GM12874 (cell line): ENCODE measurements at regions not wholly inside any gene's neighbourhood (a gene's known extent, or its start where the extent isn't known, plus 50 kb on each side); places are given as distances from the start of the nearest gene placed in this dataset.

ENCODE experiments used
- CTCF ChIP-seq: IDR thresholded peaks from 2 replicates; pipeline ENCODE4 v1.5.1; 2011; ENCODE audit warnings: low read depth, mild to moderate bottlenecking, control low read depth, low read length, moderate library complexity; ENCODE audit not compliant: insufficient read depth

- peak; percentile 43 for TF ChIP-seq CTCF
These were observed 86.7 kb downstream of the FAM72C start for GRCh38 chr1:143884932-143885574.

GRCh38 chr1:143748906-143749305, 222.9 kb downstream of the FAM72C start:
- TF ChIP-seq CTCF: no peak

- no peak for TF ChIP-seq CTCF
These were observed 235.2 kb downstream of the FAM72C start for GRCh38 chr1:143736562-143736961.

- no peak for TF ChIP-seq CTCF
These were observed 235.9 kb downstream of the FAM72C start for GRCh38 chr1:143735764-143736461.

DNA sequence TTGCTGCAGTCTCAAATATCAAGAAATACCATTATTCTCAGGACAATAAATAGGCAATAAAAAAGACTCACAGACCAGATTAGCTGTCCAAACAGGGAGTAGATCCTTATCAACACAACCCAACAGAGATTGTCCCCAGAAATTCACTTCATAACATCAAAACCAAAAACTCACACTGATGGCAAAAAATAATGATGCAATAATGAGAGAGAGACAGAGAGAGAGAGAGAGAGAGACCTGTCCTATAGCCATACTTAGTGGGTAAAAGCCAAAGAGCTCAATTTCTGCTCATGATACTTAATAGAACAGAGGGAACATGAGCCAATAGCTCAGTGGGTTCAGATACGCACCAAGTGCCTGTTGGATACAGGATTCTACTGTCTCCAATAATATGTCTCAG, 244.5 kb downstream of the FAM72C start:
- TF ChIP-seq CTCF: no peak

DNA sequence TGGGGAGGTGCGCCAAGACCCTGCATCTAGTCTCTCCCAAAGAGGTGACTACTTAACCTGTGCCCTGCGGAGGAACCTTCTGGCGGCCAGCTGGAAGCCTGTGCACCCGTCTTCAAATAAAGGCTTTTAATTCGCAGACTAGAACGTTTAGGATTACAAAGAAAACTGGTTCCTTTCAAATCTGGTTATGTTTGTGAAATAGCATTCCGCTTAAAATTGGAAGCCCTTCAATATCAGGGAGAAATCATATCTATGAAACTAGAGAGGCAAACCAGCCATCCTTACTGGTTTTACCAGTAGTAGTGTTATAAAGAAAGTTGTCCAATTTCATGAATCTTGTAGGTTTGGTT, 250.8 kb downstream of the FAM72C start:
- TF ChIP-seq CTCF: no peak

- TF ChIP-seq CTCF: no peak
These were observed 251.4 kb downstream of the FAM72C start for GRCh38 chr1:143720087-143721023.
